GM18517 (cell line): ENCODE measurements at regions not wholly inside any gene's neighbourhood (a gene's known extent, or its start where the extent isn't known, plus 50 kb on each side); places are given as distances from the start of the nearest gene placed in this dataset.
"Not testable (repeated sequence)": the region's sequence is repeated elsewhere in the genome, so short reads cannot be mapped to it uniquely, and the experiment has no call there.

Source experiments
- ATAC-seq: cut with Tn5 transposase; IDR thresholded peaks from one replicate; pipeline ENCODE4 v1.9.1; 2021; ENCODE audit warnings: mild to moderate bottlenecking, moderate library complexity; ENCODE audit not compliant: unreplicated experiment

GRCh38 chr13:78876915-78877549 lies 218.1 kb upstream of the OBI1 start:
- ATAC-seq = no peak

- peak; percentile 74 for ATAC-seq
These were observed 217.0 kb upstream of the OBI1 start for GRCh38 chr13:78875792-78876580.

GRCh38 chr13:78868991-78869390 lies 210.0 kb upstream of the OBI1 start:
- no peak for ATAC-seq

- no peak for ATAC-seq
These were observed 208.7 kb upstream of the OBI1 start for GRCh38 chr13:78867655-78868054.

- ATAC-seq = not testable (repeated sequence)
These were observed 207.1 kb upstream of the OBI1 start for GRCh38 chr13:78866076-78866475.

- ATAC-seq = no peak
These were observed 203.5 kb upstream of the OBI1 start for GRCh38 chr13:78862446-78862845.

- ATAC-seq = no peak
These were observed 193.8 kb upstream of the OBI1 start for GRCh38 chr13:78852709-78853108.

GRCh38 chr13:78845656-78846365 lies 186.9 kb upstream of the OBI1 start:
- ATAC-seq = no peak

GRCh38 chr13:78844106-78844505 lies 185.2 kb upstream of the OBI1 start:
- no peak for ATAC-seq

- no peak for ATAC-seq
These were observed 182.5 kb upstream of the OBI1 start for GRCh38 chr13:78841358-78841963.

GRCh38 chr13:78836238-78836784 lies 177.4 kb upstream of the OBI1 start:
- no peak for ATAC-seq

- no peak for ATAC-seq
These were observed 173.5 kb upstream of the OBI1 start for GRCh38 chr13:78832461-78832860.

- ATAC-seq = no peak
These were observed 171.6 kb upstream of the OBI1 start for GRCh38 chr13:78830508-78830907.

- no peak for ATAC-seq
These were observed 170.9 kb upstream of the OBI1 start for GRCh38 chr13:78829821-78830220.

GRCh38 chr13:78827471-78827870 lies 168.5 kb upstream of the OBI1 start:
- ATAC-seq = no peak

- ATAC-seq = no peak
These were observed 168.0 kb upstream of the OBI1 start for GRCh38 chr13:78826936-78827335.

- no peak for ATAC-seq
These were observed 167.4 kb upstream of the OBI1 start for GRCh38 chr13:78826312-78826711.

GRCh38 chr13:78820541-78820940 lies 161.6 kb upstream of the OBI1 start:
- ATAC-seq = no peak

- no peak for ATAC-seq
These were observed 157.6 kb upstream of the OBI1 start for GRCh38 chr13:78816592-78816991.

GRCh38 chr13:78816154-78816553 lies 157.2 kb upstream of the OBI1 start:
- no peak for ATAC-seq

GRCh38 chr13:78806457-78806856 lies 147.5 kb upstream of the OBI1 start:
- ATAC-seq = no peak
